Fibroblast of gingiva (primary cell): ENCODE measurements at regions not wholly inside any gene's neighbourhood (a gene's known extent, or its start where the extent isn't known, plus 50 kb on each side); places are given as distances from the start of the nearest gene placed in this dataset.

ENCODE experiments used
- DNase-seq: peaks from one replicate; pipeline ENCODE4 v3.0.0-alpha.2; 2011; ENCODE audit warnings: low read depth

GRCh38 chr3:29050155-29050554 lies 230.7 kb upstream of the RBMS3 start:
- no peak for DNase-seq

DNA sequence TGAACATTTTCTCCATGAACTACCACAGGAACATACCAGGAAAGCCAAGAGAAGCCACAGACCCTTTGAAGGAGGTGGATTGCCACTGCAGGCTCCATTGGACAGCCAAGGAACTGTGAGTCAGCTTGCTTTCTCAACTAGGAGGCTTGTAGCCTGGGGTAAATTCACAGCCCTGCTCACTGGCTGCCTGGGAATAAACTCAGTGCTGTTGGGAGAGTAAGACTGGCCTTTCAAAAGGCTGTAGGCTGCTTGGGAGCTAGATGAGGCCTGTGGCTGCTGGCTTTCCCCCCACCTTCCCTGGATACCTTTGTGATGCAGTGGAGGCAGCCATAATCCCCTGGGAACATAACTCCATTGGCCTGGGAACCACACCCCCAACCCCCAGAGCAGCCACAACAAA lies 223.5 kb upstream of the RBMS3 start:
- peak; percentile 75 for DNase-seq

DNA sequence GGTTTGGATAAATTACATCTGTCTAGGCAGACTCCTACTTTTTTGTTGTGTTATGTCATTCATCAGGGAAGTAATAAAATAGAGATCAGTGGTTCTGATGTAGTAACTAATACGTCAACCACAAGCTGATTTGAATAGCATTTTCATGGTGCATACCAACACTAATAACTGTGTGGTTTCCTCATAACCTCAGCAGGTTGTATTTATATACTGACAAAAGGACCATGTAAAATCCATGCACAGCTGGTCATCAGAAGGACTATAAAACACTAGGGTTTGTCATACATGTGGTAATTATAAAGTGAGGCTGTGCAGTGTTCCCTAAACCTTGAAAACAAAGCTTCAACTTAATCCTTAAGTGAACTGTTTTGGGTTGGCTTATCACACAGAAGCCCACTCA lies 216.8 kb upstream of the RBMS3 start:
- peak; percentile 48 for DNase-seq

DNA sequence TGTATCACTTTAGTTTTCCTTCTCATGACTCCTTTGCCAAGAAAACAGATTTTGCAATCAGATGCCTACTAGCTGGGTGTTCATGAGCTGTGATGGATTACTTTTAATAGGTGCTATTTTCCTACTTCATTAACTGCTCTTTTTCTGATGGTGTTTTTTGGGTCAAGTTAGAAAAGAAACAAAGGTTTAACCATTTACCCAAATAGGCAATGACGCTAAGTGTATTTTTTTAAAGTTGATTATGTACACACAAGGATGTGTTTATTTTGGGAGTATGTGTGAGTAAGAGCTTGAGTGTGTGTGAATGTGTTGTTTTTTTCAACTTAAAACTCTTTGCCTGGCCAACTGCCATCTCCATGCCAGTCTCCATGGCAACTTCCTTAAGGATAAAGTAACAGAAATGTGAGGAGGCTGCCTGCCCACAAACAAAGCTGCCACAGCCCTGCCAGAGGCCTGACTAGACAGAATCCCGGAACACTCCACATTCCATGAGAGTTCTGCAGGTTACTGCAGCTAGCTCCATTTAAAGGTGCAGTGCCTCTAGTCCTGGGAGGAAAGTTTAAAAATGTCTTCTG lies 215.6 kb upstream of the RBMS3 start:
- DNase-seq = peak; percentile 100

- no peak for DNase-seq
Observed at GRCh38 chr3:29067007-29067406, 213.9 kb upstream of the RBMS3 start.

- no peak for DNase-seq
Observed at GRCh38 chr3:29070959-29071634, 209.8 kb upstream of the RBMS3 start.

DNA sequence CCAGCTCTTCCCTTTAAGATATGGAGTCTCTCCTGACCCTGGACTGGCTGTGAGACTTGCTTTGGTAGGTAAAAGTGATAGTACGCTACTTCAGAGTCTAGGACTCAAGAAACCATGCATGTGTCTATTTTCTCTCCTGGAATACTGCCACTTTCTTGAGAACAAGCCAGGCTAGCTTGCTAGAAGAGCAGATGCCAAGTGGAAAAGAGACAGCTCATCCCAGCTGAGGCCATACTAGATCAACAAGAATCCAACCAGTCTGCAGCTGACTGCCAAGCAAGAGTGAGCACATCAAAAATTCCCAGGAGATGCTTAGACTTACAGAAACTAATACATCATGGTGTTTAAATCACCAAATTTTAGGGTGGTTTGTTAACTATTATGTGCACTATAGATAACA lies 208.3 kb upstream of the RBMS3 start:
- peak; percentile 74 for DNase-seq

DNA sequence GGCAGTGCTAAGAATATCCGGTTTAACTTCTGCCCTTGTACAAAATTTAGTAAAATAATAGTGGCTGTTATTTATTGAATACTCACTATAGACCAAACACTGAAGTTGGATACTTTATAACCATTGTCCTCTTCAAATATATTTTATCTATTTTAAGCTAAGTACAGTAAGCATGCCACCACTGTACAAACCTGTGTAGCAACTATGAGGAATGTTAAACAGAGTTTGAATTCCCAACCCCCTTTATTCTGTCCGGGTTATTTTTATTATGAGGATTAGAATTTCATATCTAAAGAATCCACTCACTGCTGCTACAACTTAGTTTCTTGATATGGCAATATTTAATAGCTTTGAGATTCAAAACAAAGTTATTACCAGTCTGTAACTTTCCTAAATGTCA lies 203.5 kb upstream of the RBMS3 start:
- no peak for DNase-seq

- DNase-seq = peak; percentile 53
Observed at GRCh38 chr3:29079358-29079757, 201.5 kb upstream of the RBMS3 start.

GRCh38 chr3:29080967-29081366 lies 199.9 kb upstream of the RBMS3 start:
- no peak for DNase-seq

- no peak for DNase-seq
Observed at GRCh38 chr3:29083081-29083480, 197.8 kb upstream of the RBMS3 start.

DNA sequence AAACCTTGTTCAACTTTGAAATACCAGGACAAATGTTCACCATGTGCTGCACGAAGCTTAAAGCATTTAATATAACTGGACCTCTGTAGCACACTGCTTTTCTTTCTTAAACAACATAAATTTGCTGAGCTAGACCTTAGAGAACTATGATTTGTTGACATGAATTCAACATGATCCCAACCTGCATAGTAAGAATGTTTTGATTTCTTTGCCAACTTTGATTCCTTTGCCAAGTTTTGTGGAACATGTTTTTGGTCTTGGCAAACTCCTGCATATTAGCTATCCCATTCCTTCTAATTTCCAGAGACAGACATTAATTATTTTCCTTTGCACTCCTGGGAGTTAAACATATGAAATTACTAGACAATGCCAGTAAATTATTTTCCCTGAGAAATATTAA lies 197.2 kb upstream of the RBMS3 start:
- peak; percentile 40 for DNase-seq

GRCh38 chr3:29088579-29088978 lies 192.3 kb upstream of the RBMS3 start:
- no peak for DNase-seq

DNA sequence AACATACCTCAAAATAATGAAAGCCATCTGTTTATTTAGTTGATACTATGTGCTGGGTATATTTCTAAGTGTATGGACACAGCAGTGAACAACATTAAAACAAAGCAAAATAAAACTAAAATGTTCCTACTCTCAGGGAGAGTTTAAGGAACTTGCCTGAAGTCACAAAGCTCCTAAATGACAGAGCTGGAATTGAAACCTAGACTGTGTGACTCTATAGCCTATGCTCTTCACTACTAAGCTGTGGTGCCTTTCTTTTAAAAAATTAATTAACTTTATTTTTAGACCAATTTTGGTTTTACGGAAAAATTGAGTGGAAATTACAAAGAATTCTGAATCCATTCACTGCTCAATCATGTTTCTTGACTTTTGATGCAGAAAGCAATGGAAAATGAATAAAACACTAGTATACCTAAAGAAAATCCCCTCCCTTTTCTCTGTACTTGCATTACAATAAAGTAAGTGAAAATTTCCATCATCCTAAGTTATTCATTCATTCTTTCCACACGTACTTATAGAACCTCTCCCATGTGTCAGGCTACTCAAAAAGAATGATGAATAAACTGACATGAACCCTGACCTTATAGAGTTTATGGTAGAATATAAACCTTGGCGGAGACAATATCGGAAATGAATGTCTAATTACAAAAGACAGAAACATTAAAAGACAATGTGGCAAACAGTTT lies 189.8 kb upstream of the RBMS3 start:
- no peak for DNase-seq

GRCh38 chr3:29091599-29092189 lies 189.2 kb upstream of the RBMS3 start:
- DNase-seq = no peak

DNA sequence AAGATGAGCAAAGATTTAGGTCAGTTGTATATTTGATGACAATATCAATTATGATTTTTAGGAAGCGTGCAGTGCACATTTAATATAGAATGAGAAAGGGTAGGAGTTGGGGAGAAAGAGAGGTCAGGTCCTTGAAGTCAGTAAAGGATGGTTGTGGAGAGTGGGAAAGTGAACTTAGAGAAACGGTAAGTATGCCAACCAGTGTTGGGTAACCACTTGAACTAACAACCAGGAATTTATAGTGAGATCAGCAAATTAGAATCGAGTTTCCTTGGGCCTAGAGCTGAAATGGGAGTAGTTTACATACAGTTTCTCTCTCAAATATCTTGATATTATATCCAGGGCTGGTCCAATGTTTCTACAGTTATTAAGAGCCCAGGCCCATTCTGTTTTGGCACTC lies 188.5 kb upstream of the RBMS3 start:
- DNase-seq = peak; percentile 50

GRCh38 chr3:29099296-29099695 lies 181.6 kb upstream of the RBMS3 start:
- DNase-seq = no peak

- DNase-seq = no peak
Observed at GRCh38 chr3:29099775-29100174, 181.1 kb upstream of the RBMS3 start.

- DNase-seq = no peak
Observed at GRCh38 chr3:29100292-29100691, 180.6 kb upstream of the RBMS3 start.

DNA sequence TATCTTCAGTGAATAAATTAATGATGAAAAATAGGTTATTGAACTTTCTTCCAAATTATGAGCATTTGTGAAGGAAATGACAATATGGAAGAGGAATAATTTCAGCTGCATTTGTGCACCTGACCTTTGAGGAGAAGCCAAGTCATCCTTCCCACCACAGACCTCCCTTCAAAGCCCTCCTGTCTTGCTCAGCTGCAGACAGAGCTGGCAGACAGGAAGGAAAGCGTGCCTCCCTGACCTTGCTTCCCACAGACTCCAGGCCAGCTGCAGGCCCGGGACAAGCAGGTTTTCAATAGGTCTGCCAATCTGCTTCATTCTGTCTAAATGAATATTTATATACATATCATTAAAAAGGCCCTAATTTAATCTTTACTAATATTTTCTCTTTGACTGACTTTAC lies 152.9 kb upstream of the RBMS3 start:
- no peak for DNase-seq

GRCh38 chr3:29137601-29138000 lies 143.3 kb upstream of the RBMS3 start:
- DNase-seq = no peak

DNA sequence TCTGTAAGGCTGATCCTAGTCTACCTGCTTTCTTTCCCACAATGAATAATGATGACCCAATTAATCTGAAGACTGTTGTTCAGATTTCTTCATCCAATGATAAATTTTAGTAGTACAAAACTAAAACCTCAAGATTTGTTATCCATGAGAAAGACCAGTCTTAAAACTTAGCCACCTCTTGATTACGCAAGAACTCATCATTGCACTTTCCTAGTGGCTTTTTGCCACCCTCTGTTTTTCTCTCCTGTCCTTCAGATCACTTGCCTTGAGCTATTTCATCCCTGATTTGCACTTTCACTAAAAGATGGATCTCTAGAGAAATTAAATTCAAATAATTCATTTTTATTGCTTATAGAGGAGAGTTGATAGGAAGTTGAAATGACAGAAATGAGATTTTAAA lies 142.7 kb upstream of the RBMS3 start:
- DNase-seq = no peak

- DNase-seq = peak; percentile 14
Observed at GRCh38 chr3:29140666-29141065, 140.2 kb upstream of the RBMS3 start.
